HG03575 (cell line): ENCODE measurements at regions not wholly inside any gene's neighbourhood (a gene's known extent, or its start where the extent isn't known, plus 50 kb on each side); places are given as distances from the start of the nearest gene placed in this dataset.
"Not testable (repeated sequence)": the region's sequence is repeated elsewhere in the genome, so short reads cannot be mapped to it uniquely, and the experiment has no call there.

ENCODE experiments used
- ATAC-seq: cut with Tn5 transposase; IDR thresholded peaks from one replicate; pipeline ENCODE4 v1.9.1; 2021; ENCODE audit not compliant: unreplicated experiment, insufficient number of reproducible peaks, low FRiP score; ENCODE audit errors: extremely low read depth

GRCh38 chr3:36165509-36166290 is 214.6 kb upstream of the STAC start:
- no peak for ATAC-seq

DNA sequence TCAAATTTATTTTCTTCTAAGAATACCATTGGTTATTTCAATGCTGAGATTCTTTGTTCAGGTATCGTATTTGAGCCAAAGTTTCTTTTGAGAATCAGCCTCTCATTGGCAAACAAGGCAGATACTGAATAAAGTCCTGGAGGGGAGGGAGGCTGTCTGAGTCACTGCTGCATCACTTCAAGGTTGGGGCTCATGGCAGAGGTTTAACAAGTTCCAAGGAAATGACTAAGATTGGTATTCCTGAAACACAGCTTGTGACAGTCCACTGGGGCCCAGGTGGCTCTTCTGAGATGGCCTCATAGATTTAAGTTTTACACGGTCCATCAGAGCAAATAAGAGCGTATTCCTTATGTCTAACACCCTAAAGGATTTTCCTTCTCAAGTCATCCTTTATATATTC is 213.8 kb upstream of the STAC start:
- no peak for ATAC-seq

GRCh38 chr3:36172699-36173098 is 207.6 kb upstream of the STAC start:
- ATAC-seq: no peak

GRCh38 chr3:36175113-36175812 is 205.0 kb upstream of the STAC start:
- ATAC-seq: no peak

DNA sequence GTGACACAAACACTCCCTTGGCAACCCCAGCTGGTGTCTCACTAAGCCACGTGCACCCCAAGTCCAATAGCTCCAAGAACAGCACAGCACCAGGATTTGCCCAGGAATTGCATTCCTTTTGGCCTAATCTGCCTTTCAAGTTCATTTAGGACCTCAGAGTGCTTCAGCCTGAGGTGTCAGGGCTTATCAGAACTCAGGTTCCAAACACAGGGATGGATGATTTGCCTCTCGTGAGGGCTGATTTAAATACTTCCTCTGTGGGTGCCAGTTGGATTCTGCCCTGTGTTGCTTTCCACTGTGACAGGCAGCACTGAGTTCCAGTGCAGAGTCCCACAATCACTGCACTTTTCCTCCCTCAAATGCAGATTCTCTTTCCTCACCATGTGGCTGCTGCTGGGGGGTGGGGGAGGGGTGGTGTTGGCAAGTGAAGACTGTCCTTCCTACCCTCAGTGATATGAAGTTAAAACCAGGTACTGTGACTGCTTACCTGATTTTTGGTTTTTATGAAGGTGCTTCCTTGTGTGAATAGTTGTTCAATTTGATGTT is 204.3 kb upstream of the STAC start:
- ATAC-seq: no peak

- ATAC-seq: no peak
Observed at GRCh38 chr3:36178018-36178417, 202.3 kb upstream of the STAC start.

DNA sequence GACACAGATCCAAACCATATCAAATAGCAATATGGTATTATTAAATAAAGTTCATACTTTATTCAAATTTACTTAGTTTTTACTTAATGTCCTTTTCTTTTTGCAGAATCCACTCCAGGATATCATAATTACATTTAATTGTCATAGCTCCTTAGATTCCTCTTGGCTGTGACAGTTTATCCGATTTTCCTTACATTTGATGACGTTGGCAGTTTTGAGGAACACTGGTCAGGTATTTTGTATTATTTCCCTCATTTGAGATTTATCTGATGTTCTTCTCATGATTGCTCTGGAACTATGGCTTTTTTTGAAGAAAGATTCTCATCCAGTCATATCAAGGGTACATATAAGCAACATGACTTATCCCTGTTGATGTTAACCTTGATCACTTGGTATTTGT is 198.3 kb upstream of the STAC start:
- no peak for ATAC-seq

DNA sequence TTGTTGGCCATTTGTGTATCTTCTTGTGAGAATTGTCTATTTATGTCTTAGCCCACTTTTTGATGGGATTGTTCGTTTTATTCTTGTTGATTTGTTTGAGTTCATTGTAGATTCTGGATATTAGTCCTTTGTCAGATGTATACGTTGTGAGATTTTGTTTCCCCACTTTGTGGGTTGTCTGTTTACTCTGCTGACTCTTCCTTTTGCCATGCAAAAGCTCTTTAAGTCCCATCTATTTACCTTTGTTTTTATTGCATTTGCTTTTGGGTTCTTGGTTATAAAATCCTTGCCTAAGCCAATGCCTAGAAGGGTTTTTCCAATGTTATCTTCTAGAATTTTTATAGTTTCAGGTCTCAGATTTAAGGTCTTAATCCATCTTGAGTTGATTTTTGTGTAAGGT is 193.1 kb upstream of the STAC start:
- ATAC-seq: not testable (repeated sequence)

DNA sequence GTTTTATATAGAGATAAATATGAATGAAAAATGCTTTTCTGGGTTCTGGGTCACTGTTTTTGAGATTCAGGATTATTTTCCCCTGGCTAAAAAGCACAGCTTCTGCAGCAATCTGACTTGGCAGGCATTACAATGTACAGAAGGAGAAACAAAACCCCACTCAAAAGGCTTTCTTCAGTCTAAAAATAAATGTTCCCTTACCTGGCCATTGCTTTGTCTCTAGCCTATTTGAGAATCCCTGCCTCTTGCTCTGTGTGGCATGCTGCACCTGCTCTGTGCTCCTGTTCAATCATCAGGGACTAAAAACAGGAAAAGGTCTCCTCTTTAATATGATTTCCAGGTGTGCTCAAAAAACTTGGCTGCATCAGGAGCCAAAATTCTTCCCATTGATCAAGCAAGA is 187.4 kb upstream of the STAC start:
- ATAC-seq: no peak

- ATAC-seq: no peak
Observed at GRCh38 chr3:36193448-36193847, 186.9 kb upstream of the STAC start.

DNA sequence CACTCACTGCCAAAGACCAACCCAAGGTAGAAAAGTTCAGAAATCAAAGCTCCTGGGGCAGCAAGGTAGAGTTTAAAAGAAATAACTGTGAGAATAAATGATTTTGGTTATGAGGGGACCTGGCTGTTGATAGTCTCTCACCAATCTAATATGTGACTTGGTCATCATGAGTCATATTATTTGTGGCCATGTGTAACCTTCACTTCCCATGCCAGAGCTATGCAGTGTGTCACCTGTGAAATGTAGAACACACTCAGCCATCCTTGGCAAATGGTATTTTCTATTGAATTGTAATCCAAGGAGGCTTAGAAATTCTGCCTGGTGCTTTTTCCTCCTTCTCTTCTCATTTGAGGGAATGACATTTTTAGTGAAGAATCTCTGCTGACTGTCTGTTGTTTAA is 184.2 kb upstream of the STAC start:
- no peak for ATAC-seq

GRCh38 chr3:36197151-36197550 is 183.2 kb upstream of the STAC start:
- ATAC-seq: no peak

GRCh38 chr3:36201546-36201945 is 178.8 kb upstream of the STAC start:
- ATAC-seq: no peak

DNA sequence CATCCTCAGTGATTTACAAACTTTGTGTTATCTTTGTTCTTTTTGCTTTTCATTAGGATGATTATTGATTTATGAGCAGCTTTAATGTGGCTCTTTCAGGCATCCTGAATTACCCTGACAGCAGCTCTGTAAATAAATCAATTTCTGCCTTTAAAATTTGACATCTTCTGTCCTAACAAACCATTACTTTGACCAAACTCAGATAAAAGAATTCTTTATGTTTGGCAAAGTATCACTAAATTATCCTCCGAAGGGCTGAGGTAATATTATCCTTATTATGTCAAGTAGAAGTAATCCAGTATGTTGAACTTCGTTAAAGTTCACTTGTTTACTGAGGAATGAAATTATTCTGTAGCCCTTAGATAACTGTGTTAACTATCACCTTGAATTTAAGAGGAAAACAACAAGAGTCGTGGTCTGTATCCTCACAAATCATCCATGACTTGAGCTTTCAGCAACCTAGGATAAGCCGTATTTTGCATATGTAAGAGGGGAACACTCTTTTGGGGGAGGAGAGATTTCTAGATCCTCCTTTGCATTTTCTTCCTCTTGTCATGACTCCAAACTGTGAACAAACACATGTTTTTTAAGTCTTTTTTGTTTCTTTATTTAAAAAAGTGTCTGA is 173.2 kb upstream of the STAC start:
- no peak for ATAC-seq

GRCh38 chr3:36210840-36211651 is 169.3 kb upstream of the STAC start:
- no peak for ATAC-seq

DNA sequence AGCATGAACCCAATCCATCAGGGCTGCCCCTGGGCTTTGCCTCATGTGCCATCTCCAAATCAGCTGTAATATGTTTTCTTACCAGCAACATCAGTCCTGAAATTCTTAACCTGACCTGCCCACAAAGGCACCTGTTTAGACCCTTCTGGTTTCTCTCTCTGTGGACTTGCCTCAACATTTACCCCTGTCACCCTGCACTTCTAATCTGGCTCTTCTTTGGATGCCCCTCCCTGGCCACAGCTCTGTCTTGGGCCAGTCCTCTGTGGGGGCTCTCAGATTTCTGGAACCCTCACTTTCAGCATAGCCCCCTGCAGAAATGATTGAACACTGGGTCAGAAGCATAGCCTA is 168.7 kb upstream of the STAC start:
- no peak for ATAC-seq

DNA sequence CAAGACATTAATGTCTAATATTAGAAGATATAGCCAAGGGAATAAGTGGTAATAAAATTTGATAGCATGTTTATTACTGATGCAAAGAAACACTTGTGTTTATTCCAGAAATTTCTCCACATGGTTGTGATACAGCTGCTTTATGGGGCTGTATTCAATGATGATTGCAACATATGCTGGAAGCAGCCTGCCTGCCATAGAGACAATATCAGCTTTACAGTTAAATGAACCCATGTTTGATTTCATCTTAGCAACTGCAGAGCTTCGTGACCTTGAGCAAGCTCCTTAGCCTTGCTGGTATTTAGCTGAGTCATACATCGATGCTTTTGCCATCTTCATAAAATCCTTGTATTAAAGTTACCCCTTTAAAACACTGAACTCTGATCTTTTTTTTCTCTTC is 168.1 kb upstream of the STAC start:
- ATAC-seq: no peak

DNA sequence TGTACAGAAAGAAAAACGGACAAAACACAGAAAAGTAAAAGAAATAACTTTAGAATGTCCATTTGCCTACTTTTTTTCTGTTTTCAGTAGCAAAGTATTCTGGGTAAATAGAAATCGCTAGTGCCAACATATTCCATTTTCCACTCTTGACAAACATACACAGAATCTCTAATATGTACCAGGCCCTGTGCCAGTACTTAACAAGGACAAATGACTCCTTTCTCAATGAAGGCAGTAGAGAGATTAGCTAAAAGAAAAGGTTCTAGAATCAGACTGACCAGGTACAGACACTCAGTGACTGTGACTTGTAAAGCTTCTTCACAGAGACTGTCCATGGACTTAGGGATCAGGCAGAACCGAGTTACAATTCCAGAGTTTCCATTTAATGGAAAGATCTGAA is 165.8 kb upstream of the STAC start:
- ATAC-seq: no peak

DNA sequence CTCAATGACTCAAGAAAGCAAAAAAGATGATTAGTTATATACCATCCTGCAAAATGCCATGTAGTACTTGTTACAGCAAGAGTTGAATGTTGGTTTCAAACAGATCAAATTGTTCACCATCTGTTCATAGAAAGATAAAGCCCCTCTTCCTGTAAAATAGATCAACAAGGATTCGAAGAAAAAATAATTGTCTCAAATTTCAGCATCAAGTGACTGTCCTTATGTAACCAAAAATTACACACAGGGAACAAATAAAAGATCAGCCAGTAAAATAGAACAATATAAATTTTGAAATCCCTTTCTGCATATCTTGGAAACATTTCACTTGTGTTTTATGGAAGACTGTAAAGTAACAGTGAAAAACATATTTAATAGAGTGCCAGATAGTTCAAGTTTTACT is 165.1 kb upstream of the STAC start:
- no peak for ATAC-seq
